IPS DF 6.9 (cell line): ENCODE measurements at regions not wholly inside any gene's neighbourhood (a gene's known extent, or its start where the extent isn't known, plus 50 kb on each side); places are given as distances from the start of the nearest gene placed in this dataset.
"Not testable (repeated sequence)": the region's sequence is repeated elsewhere in the genome, so short reads cannot be mapped to it uniquely, and the experiment has no call there.

Experiments used
- DNase-seq: peaks from one replicate; pipeline ENCODE4 v3.0.0-alpha.2; 2013; ENCODE audit warnings: low read depth, low spot score
- H3K27ac ChIP-seq: one replicate; pipeline ENCODE4 v1.5.1; 2013; ENCODE audit warnings: low read length, control low read depth
- H3K27me3 ChIP-seq: 2 replicates; pipeline ENCODE4 v1.6.1; 2013; ENCODE audit warnings: mild to moderate bottlenecking, low read length; ENCODE audit not compliant: control insufficient read depth, insufficient read depth
- H3K36me3 ChIP-seq: 2 replicates; pipeline ENCODE4 v1.6.1; 2013; ENCODE audit warnings: low read length; ENCODE audit not compliant: control insufficient read depth, insufficient read depth
- H3K4me1 ChIP-seq: 2 replicates; pipeline ENCODE4 v1.6.1; 2013; ENCODE audit warnings: low read length; ENCODE audit not compliant: control insufficient read depth, insufficient read depth
- H3K4me3 ChIP-seq: 2 replicates; pipeline ENCODE4 v1.5.1; 2013; ENCODE audit warnings: mild to moderate bottlenecking, low read length
- H3K9me3 ChIP-seq: 2 replicates; pipeline ENCODE4 v1.6.1; 2013; ENCODE audit warnings: low read length, inconsistent platforms; ENCODE audit not compliant: control insufficient read depth, insufficient read depth
- WGBS: extraction: QIAGEN DNeasy Blood & Tissue Kit; methylation state at CpG from one replicate; pipeline ENCODE4 v1.1.7; 2013; ENCODE audit warnings: mixed read lengths, missing lambda C conversion rate; ENCODE audit not compliant: insufficient read length, insufficient coverage; 5-methylcytosine and 5-hydroxymethylcytosine counted together

GRCh38 chr14:82009076-82009475 lies 475.4 kb upstream of the SEL1L start:
- no peak overlapping the region for H3K27ac ChIP-seq
- H3K4me1 ChIP-seq = no peaks in the 10 kb centered on the region; the same call in 1 of the 2 replicates
- WGBS = no CpG with 5 or more reads among the region's 3 CpGs
- no peaks in the 10 kb centered on the region for H3K9me3 ChIP-seq
- H3K27me3 ChIP-seq = no peaks in the 10 kb centered on the region
- DNase-seq = peak; percentile 11
- no peak overlapping the region for H3K4me3 ChIP-seq
- no peaks in the 10 kb centered on the region for H3K36me3 ChIP-seq

GRCh38 chr14:82009993-82010392 lies 476.3 kb upstream of the SEL1L start:
- Histone ChIP-seq H3K4me3 (no peak overlapping the region), H3K36me3 (no peaks in the 10 kb centered on the region), H3K4me1 (no peaks in the 10 kb centered on the region; the same call in 1 of the 2 replicates), H3K27me3 (no peaks in the 10 kb centered on the region), H3K27ac (no peak overlapping the region), H3K9me3 (no peaks in the 10 kb centered on the region)
- DNase-seq = no peak
- 100% methylated on average over 1 of the region's 2 CpGs for WGBS

- no CpG with 5 or more reads among the region's 3 CpGs for WGBS
- Histone ChIP-seq H3K27ac (no peak overlapping the region), H3K36me3 (no peaks in the 10 kb centered on the region), H3K4me3 (no peak overlapping the region; the same call in 1 of the 2 replicates), H3K9me3 (no peaks in the 10 kb centered on the region), H3K27me3 (no peaks in the 10 kb centered on the region), H3K4me1 (no peaks in the 10 kb centered on the region; the same call in 1 of the 2 replicates)
- DNase-seq = no peak
Observed at GRCh38 chr14:82011460-82011859, 477.8 kb upstream of the SEL1L start.

- H3K9me3 ChIP-seq = no peaks in the 10 kb centered on the region
- H3K4me1 ChIP-seq = no peaks in the 10 kb centered on the region
- no peak overlapping the region for H3K27ac ChIP-seq
- WGBS = no CpG with 5 or more reads among the region's 1 CpG
- DNase-seq = no peak
- no peaks in the 10 kb centered on the region for H3K36me3 ChIP-seq
- no peak overlapping the region for H3K4me3 ChIP-seq
- no peaks in the 10 kb centered on the region for H3K27me3 ChIP-seq
Observed at GRCh38 chr14:82029038-82029437, 495.4 kb upstream of the SEL1L start.

GRCh38 chr14:82035397-82035796 lies 501.7 kb upstream of the SEL1L start:
- H3K27ac ChIP-seq = no peak overlapping the region
- H3K36me3 ChIP-seq = no peaks in the 10 kb centered on the region
- no CpG with 5 or more reads among the region's 3 CpGs for WGBS
- no peaks in the 10 kb centered on the region for H3K4me1 ChIP-seq
- H3K4me3 ChIP-seq = no peak overlapping the region
- H3K9me3 ChIP-seq = no peaks in the 10 kb centered on the region
- no peaks in the 10 kb centered on the region for H3K27me3 ChIP-seq
- DNase-seq = no peak

GRCh38 chr14:82038066-82038465 lies 504.4 kb upstream of the SEL1L start:
- WGBS = no CpG with 5 or more reads among the region's 3 CpGs
- not testable (repeated sequence) for H3K4me3 ChIP-seq, H3K27ac ChIP-seq, DNase-seq, H3K4me1 ChIP-seq, H3K27me3 ChIP-seq, H3K36me3 ChIP-seq, H3K9me3 ChIP-seq

GRCh38 chr14:82045339-82045738 lies 511.7 kb upstream of the SEL1L start:
- DNase-seq = no peak
- Histone ChIP-seq H3K9me3 (no peaks in the 10 kb centered on the region), H3K27me3 (no peaks in the 10 kb centered on the region), H3K4me3 (no peak overlapping the region), H3K36me3 (no peaks in the 10 kb centered on the region), H3K27ac (no peak overlapping the region), H3K4me1 (no peaks in the 10 kb centered on the region)
- no CpG with 5 or more reads among the region's 1 CpG for WGBS

- Histone ChIP-seq H3K36me3 (no peaks in the 10 kb centered on the region), H3K4me3 (no peak overlapping the region), H3K9me3 (no peaks in the 10 kb centered on the region), H3K4me1 (no peaks in the 10 kb centered on the region), H3K27me3 (no peaks in the 10 kb centered on the region), H3K27ac (no peak overlapping the region)
- no CpG with 5 or more reads among the region's 1 CpG for WGBS
- no peak for DNase-seq
Observed at GRCh38 chr14:82046512-82047226, 513.0 kb upstream of the SEL1L start.

- no peak for DNase-seq
- no CpG with 5 or more reads among the region's 1 CpG for WGBS
- Histone ChIP-seq H3K27ac (no peak overlapping the region), H3K4me3 (no peak overlapping the region), H3K4me1 (no peaks in the 10 kb centered on the region), H3K9me3 (no peaks in the 10 kb centered on the region), H3K36me3 (no peaks in the 10 kb centered on the region), H3K27me3 (no peaks in the 10 kb centered on the region)
Observed at GRCh38 chr14:82047777-82048470, 514.3 kb upstream of the SEL1L start.

- Histone ChIP-seq H3K27me3 (no peaks in the 10 kb centered on the region), H3K4me1 (no peaks in the 10 kb centered on the region), H3K27ac (no peak overlapping the region), H3K36me3 (no peaks in the 10 kb centered on the region), H3K9me3 (no peaks in the 10 kb centered on the region), H3K4me3 (no peak overlapping the region)
- DNase-seq = no peak
Observed at GRCh38 chr14:82052778-82053177, 519.1 kb upstream of the SEL1L start.
